GM12864 (cell line): ENCODE measurements at regions not wholly inside any gene's neighbourhood (a gene's known extent, or its start where the extent isn't known, plus 50 kb on each side); places are given as distances from the start of the nearest gene placed in this dataset.

Experiments
- DNase-seq: peaks from one replicate; pipeline ENCODE4 v3.0.0-alpha.2; 2011; ENCODE audit warnings: low read depth
- H3K4me3 ChIP-seq: 2 replicates; pipeline ENCODE4 v1.5.1; 2011; ENCODE audit warnings: mild to moderate bottlenecking, low read depth, low read length, control low read depth
- TF ChIP-seq, protein P1 (sequence below): IDR thresholded peaks from 2 replicates; pipeline ENCODE4 v1.5.1; 2011; ENCODE audit warnings: low read depth, mild to moderate bottlenecking, moderate library complexity, low read length, control low read depth, inconsistent platforms; ENCODE audit errors: missing control alignments

GRCh38 chr4:105015750-105016149 lies 130.9 kb upstream of the TET2 start:
- DNase-seq = no peak
- TF ChIP-seq, protein P1, sequence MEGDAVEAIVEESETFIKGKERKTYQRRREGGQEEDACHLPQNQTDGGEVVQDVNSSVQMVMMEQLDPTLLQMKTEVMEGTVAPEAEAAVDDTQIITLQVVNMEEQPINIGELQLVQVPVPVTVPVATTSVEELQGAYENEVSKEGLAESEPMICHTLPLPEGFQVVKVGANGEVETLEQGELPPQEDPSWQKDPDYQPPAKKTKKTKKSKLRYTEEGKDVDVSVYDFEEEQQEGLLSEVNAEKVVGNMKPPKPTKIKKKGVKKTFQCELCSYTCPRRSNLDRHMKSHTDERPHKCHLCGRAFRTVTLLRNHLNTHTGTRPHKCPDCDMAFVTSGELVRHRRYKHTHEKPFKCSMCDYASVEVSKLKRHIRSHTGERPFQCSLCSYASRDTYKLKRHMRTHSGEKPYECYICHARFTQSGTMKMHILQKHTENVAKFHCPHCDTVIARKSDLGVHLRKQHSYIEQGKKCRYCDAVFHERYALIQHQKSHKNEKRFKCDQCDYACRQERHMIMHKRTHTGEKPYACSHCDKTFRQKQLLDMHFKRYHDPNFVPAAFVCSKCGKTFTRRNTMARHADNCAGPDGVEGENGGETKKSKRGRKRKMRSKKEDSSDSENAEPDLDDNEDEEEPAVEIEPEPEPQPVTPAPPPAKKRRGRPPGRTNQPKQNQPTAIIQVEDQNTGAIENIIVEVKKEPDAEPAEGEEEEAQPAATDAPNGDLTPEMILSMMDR = no peak
- H3K4me3 ChIP-seq = no peak overlapping the region

DNA sequence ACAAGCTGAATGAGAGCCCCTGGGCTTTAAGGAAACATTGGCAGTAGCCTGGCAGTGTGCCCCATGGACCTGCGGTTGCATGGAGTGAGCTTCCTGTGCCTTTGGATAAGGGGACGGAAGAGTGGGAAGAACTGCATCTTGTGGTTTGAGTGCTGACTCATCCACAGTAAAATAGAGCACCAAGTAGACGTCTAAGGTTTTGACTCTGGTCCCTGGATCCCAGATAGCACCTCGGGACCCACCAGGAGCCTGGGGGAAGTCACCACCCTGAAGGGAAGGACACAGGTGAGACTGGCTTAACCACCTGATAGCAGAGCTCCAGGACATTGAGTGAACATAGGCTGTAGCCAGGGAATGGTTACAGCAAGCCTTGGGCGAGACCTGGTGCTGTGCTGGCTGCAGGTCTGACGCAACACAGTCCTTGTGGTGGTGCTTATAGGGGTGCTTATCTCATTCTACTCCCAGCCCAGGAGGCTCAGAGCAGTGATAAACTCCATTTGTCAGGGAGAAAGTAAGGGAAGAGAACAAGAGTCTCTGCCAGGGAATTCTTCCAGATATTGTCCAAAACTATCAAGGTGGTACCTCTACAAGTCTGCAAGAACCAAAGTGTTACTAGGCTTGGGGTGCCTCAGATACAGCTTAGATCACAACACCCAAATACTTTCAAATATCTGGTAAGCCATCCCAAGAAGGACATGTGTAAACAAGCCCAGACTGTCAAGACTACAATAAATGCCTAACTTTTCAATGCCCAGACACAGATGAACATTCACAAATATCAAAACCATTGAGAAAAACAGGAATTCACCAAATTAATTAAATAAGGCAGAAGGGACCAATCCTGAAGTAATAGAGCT lies 123.6 kb upstream of the TET2 start:
- DNase-seq = no peak
- TF ChIP-seq, protein P1 = no peak
- H3K4me3 ChIP-seq = no peak overlapping the region

- no peak for DNase-seq
- H3K4me3 ChIP-seq = no peak overlapping the region
- TF ChIP-seq, protein P1 = no peak
Measured at GRCh38 chr4:105023668-105024055, 123.0 kb upstream of the TET2 start.

- no peak for DNase-seq
- no peak overlapping the region for H3K4me3 ChIP-seq
- TF ChIP-seq, protein P1 = no peak
Measured at GRCh38 chr4:105025263-105026017, 121.2 kb upstream of the TET2 start.

DNA sequence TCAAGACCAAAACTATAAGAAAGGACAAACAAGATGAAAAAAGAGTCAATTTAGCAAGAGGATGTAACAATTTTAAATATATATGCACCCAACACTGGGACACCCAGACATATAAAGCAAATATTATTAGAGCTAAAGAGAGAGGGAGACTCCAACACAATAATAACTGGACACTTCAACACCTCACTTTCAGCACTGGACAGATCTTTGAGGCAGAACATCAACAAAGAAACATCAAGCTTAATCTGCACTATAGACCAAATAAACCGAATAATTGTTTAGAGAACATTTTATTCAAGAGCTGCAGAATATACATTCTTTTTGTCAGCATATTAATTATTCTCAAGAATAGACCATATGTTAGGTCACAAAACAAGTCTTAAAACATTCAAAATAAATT lies 109.7 kb upstream of the TET2 start:
- no peak overlapping the region for H3K4me3 ChIP-seq
- TF ChIP-seq, protein P1 = no peak
- DNase-seq = no peak

DNA sequence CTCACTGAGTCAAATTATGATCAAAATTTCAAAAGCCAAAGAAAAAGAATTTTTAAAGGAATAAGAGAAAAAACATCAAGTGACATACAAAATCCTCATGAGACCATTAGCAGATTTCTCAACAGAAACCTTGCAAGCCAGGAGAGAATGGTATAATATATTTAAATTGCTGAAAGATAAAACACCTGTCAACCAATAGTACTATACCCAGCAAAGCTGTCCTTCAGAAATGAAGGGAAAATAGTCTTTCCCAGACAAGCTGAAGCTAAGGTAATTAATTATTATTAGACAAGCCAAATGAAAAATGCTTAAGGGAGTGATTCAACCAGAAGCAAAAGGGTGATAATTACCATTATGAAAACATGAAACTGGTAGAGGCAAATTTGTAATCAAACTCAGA lies 104.2 kb upstream of the TET2 start:
- TF ChIP-seq, protein P1 = no peak
- no peak overlapping the region for H3K4me3 ChIP-seq
- no peak for DNase-seq

DNA sequence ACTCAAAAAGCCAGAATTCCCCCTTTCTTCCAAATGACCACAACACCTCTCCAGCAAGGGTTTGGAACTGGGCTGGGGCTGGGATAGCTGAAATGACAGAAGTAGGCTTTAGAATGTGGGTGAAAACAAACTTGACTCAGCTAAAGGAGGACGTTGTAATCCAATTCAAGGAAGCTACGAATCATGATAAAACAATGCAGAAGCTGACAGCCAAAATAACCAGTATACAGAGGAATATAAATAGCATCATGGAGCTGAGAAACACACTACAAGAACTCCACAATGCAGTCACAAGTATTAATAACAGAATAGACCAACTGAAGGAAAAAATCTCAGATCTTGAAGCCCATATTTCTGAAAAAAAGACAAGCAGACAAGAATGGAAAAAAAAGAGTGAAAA lies 95.8 kb upstream of the TET2 start:
- no peak overlapping the region for H3K4me3 ChIP-seq
- TF ChIP-seq, protein P1 = no peak
- no peak for DNase-seq
